ENCODE measurements at regions not wholly inside any gene's neighbourhood (a gene's known extent, or its start where the extent isn't known, plus 50 kb on each side); places are given as distances from the start of the nearest gene placed in this dataset.

GRCh38 chr4:128565565-128566186 is 243.8 kb upstream of the JADE1 start:
- Histone ChIP-seq H3K36me3 (ENCODE audit: control insufficient read depth, insufficient read depth, low read length) (no peaks in the 10 kb centered on the region), H3K4me3 (ENCODE audit: low read length) (no peak overlapping the region), H3K27me3 (ENCODE audit: control insufficient read depth, insufficient read depth, low read length) (no peaks in the 10 kb centered on the region), H3K9me3 (ENCODE audit: control insufficient read depth, insufficient read depth, low read length) (no peaks in the 10 kb centered on the region), H3K27ac (ENCODE audit: low read length) (no peak overlapping the region), H3K4me1 (ENCODE audit: control insufficient read depth, insufficient read depth, low read length) (no peaks in the 10 kb centered on the region)
- Mint-ChIP-seq H3K27ac (no peak overlapping the region), H3K9me3 (no peaks in the 10 kb centered on the region), H3K36me3 (no peaks in the 10 kb centered on the region), H3K4me3 (no peak overlapping the region), H3K4me1 (peaks cover 0 to 5% of the 10 kb centered on the region in 2 donors), H3K27me3 (ENCODE audit: low read depth in 2 of 2) (peaks cover 0 to 7% of the 10 kb centered on the region in 2 donors)
- TF ChIP-seq CTCF (IDR thresholded peaks at IDR 0.05): no peak
- intact Hi-C loops (cut with micrococcal nuclease): no loop called here
- 69% methylated on average over 3 of the region's 4 CpGs for WGBS (ENCODE audit: insufficient coverage)
- ATAC-seq (no peak), DNase-seq (peak in 1 of 2 donors; percentile 32)

- no peak overlapping the region for H3K27ac ChIP-seq (ENCODE audit: low read length)
- Mint-ChIP-seq H3K36me3 (no peaks in the 10 kb centered on the region), H3K9me3 (no peaks in the 10 kb centered on the region), H3K4me3 (no peak overlapping the region), H3K27ac (no peak overlapping the region), H3K4me1 (peaks cover 0 to 5% of the 10 kb centered on the region in 2 donors), H3K27me3 (ENCODE audit: low read depth in 2 of 2) (peaks cover 0 to 7% of the 10 kb centered on the region in 2 donors)
- H3K27me3 ChIP-seq (ENCODE audit: control insufficient read depth, insufficient read depth, low read length): no peaks in the 10 kb centered on the region
- intact Hi-C loops (cut with micrococcal nuclease): no loop called here
- H3K4me1 ChIP-seq (ENCODE audit: control insufficient read depth, insufficient read depth, low read length): no peaks in the 10 kb centered on the region
- no peak for TF ChIP-seq CTCF (IDR thresholded peaks at IDR 0.05)
- no peaks in the 10 kb centered on the region for H3K36me3 ChIP-seq (ENCODE audit: control insufficient read depth, insufficient read depth, low read length)
- DNase-seq (no peak), ATAC-seq (no peak)
- no peaks in the 10 kb centered on the region for H3K9me3 ChIP-seq (ENCODE audit: control insufficient read depth, insufficient read depth, low read length)
- no peak overlapping the region for H3K4me3 ChIP-seq (ENCODE audit: low read length)
- WGBS (ENCODE audit: insufficient coverage): 49% methylated on average over 2 of the region's 2 CpGs
Observed at GRCh38 chr4:128565054-128565453, 244.4 kb upstream of the JADE1 start.

- WGBS (ENCODE audit: insufficient coverage): no CpG with 5 or more reads among the region's 2 CpGs
- intact Hi-C loops (cut with micrococcal nuclease): no loop called here
Observed at GRCh38 chr4:128564081-128564630, 245.3 kb upstream of the JADE1 start.

More at GRCh38 chr4:128564081-128564630, 245.3 kb upstream of the JADE1 start:
- Histone ChIP-seq H3K27me3 (ENCODE audit: control insufficient read depth, insufficient read depth, low read length) (no peaks in the 10 kb centered on the region), H3K36me3 (ENCODE audit: control insufficient read depth, insufficient read depth, low read length) (no peaks in the 10 kb centered on the region), H3K9me3 (ENCODE audit: control insufficient read depth, insufficient read depth, low read length) (no peaks in the 10 kb centered on the region), H3K4me3 (ENCODE audit: low read length) (no peak overlapping the region), H3K27ac (ENCODE audit: low read length) (no peak overlapping the region), H3K4me1 (ENCODE audit: control insufficient read depth, insufficient read depth, low read length) (no peaks in the 10 kb centered on the region)
- no peak for TF ChIP-seq CTCF (IDR thresholded peaks at IDR 0.05)
- ATAC-seq (no peak), DNase-seq (no peak)
- peaks cover 0 to 7% of the 10 kb centered on the region in 2 donors for H3K27me3 Mint-ChIP-seq (ENCODE audit: low read depth in 2 of 2)
- no peaks in the 10 kb centered on the region for H3K9me3 Mint-ChIP-seq
- no peak overlapping the region for H3K4me3 Mint-ChIP-seq
- no peak overlapping the region for H3K27ac Mint-ChIP-seq
- H3K4me1 Mint-ChIP-seq: peaks cover 0 to 5% of the 10 kb centered on the region in 2 donors
- no peaks in the 10 kb centered on the region for H3K36me3 Mint-ChIP-seq
